ENCODE measurements at regions not wholly inside any gene's neighbourhood (a gene's known extent, or its start where the extent isn't known, plus 50 kb on each side); places are given as distances from the start of the nearest gene placed in this dataset.
"Not testable (repeated sequence)": the region's sequence is repeated elsewhere in the genome, so short reads cannot be mapped to it uniquely, and the experiment has no call there.

GRCh38 chr7:21314954-21315353 is 112.9 kb upstream of the SP4 start:
- DNase-seq (ENCODE audit: insufficient read length): no peak
- no peak for FAIRE-seq
- TF ChIP-seq POLR2AphosphoS5 (IDR thresholded peaks at IDR 0.05; ENCODE audit: low read depth, low read length): no peak
- no peak for TF ChIP-seq TAF1 (IDR thresholded peaks at IDR 0.05; ENCODE audit: borderline replicate concordance, low read depth, low read length)
- TF ChIP-seq POLR2A (IDR thresholded peaks at IDR 0.05; ENCODE audit: low read depth, low read length): no peak

GRCh38 chr7:21317966-21318915 is 109.6 kb upstream of the SP4 start:
- FAIRE-seq (no peak), DNase-seq (ENCODE audit: insufficient read length) (no peak)
- TF ChIP-seq POLR2A (IDR thresholded peaks at IDR 0.05; ENCODE audit: low read depth, low read length): no peak
- TF ChIP-seq POLR2AphosphoS5 (IDR thresholded peaks at IDR 0.05; ENCODE audit: low read depth, low read length): no peak
- no peak for TF ChIP-seq TAF1 (IDR thresholded peaks at IDR 0.05; ENCODE audit: borderline replicate concordance, low read depth, low read length)

- no peak for FAIRE-seq
- TF ChIP-seq TAF1 (IDR thresholded peaks at IDR 0.05; ENCODE audit: borderline replicate concordance, low read depth, low read length) (no peak), POLR2AphosphoS5 (IDR thresholded peaks at IDR 0.05; ENCODE audit: low read depth, low read length) (no peak), POLR2A (IDR thresholded peaks at IDR 0.05; ENCODE audit: low read depth, low read length) (no peak)
- DNase-seq (ENCODE audit: insufficient read length): no peak
Measured at GRCh38 chr7:21318916-21319270, 109.0 kb upstream of the SP4 start.

- TF ChIP-seq POLR2A (IDR thresholded peaks at IDR 0.05; ENCODE audit: low read depth, low read length) (no peak), POLR2AphosphoS5 (IDR thresholded peaks at IDR 0.05; ENCODE audit: low read depth, low read length) (no peak), TAF1 (IDR thresholded peaks at IDR 0.05; ENCODE audit: borderline replicate concordance, low read depth, low read length) (no peak)
- DNase-seq (ENCODE audit: insufficient read length) (no peak), FAIRE-seq (no peak)
Measured at GRCh38 chr7:21326241-21326640, 101.6 kb upstream of the SP4 start.

- DNase-seq (ENCODE audit: insufficient read length): no peak
- TF ChIP-seq POLR2AphosphoS5 (IDR thresholded peaks at IDR 0.05; ENCODE audit: low read depth, low read length): no peak
- TF ChIP-seq TAF1 (IDR thresholded peaks at IDR 0.05; ENCODE audit: borderline replicate concordance, low read depth, low read length): no peak
- no peak for TF ChIP-seq POLR2A (IDR thresholded peaks at IDR 0.05; ENCODE audit: low read depth, low read length)
- FAIRE-seq: no peak
Measured at GRCh38 chr7:21326921-21327320, 101.0 kb upstream of the SP4 start.

- FAIRE-seq (peak; percentile 51), DNase-seq (ENCODE audit: insufficient read length) (no peak)
Measured at GRCh38 chr7:21327422-21328409, 100.2 kb upstream of the SP4 start.

GRCh38 chr7:21330462-21331178 is 97.3 kb upstream of the SP4 start:
- TF ChIP-seq TAF1 (IDR thresholded peaks at IDR 0.05; ENCODE audit: borderline replicate concordance, low read depth, low read length) (no peak), POLR2A (IDR thresholded peaks at IDR 0.05; ENCODE audit: low read depth, low read length) (no peak), POLR2AphosphoS5 (IDR thresholded peaks at IDR 0.05; ENCODE audit: low read depth, low read length) (no peak)
- DNase-seq (ENCODE audit: insufficient read length): no peak
- no peak for FAIRE-seq

More at GRCh38 chr7:21327422-21328409, 100.2 kb upstream of the SP4 start:
- TF ChIP-seq POLR2AphosphoS5 (IDR thresholded peaks at IDR 0.05; ENCODE audit: low read depth, low read length) (no peak), TAF1 (IDR thresholded peaks at IDR 0.05; ENCODE audit: borderline replicate concordance, low read depth, low read length) (no peak), POLR2A (IDR thresholded peaks at IDR 0.05; ENCODE audit: low read depth, low read length) (no peak)

- DNase-seq (ENCODE audit: insufficient read length): no peak
- TF ChIP-seq POLR2A (IDR thresholded peaks at IDR 0.05; ENCODE audit: low read depth, low read length) (no peak), TAF1 (IDR thresholded peaks at IDR 0.05; ENCODE audit: borderline replicate concordance, low read depth, low read length) (no peak), POLR2AphosphoS5 (IDR thresholded peaks at IDR 0.05; ENCODE audit: low read depth, low read length) (no peak)
- FAIRE-seq: no peak
Measured at GRCh38 chr7:21334906-21335305, 93.0 kb upstream of the SP4 start.

- no peak for TF ChIP-seq TAF1 (IDR thresholded peaks at IDR 0.05; ENCODE audit: borderline replicate concordance, low read depth, low read length)
- TF ChIP-seq POLR2A (IDR thresholded peaks at IDR 0.05; ENCODE audit: low read depth, low read length): no peak
- TF ChIP-seq POLR2AphosphoS5 (IDR thresholded peaks at IDR 0.05; ENCODE audit: low read depth, low read length): no peak
- FAIRE-seq: no peak
- no peak for DNase-seq (ENCODE audit: insufficient read length)
Measured at GRCh38 chr7:21336743-21337142, 91.1 kb upstream of the SP4 start.

GRCh38 chr7:21338728-21339164 is 89.1 kb upstream of the SP4 start:
- no peak for DNase-seq (ENCODE audit: insufficient read length)
- TF ChIP-seq POLR2A (IDR thresholded peaks at IDR 0.05; ENCODE audit: low read depth, low read length) (no peak), TAF1 (IDR thresholded peaks at IDR 0.05; ENCODE audit: borderline replicate concordance, low read depth, low read length) (no peak), POLR2AphosphoS5 (IDR thresholded peaks at IDR 0.05; ENCODE audit: low read depth, low read length) (no peak)
- no peak for FAIRE-seq

GRCh38 chr7:21344900-21345299 is 83.0 kb upstream of the SP4 start:
- FAIRE-seq; DNase-seq (ENCODE audit: insufficient read length): not testable (repeated sequence)
